HG03354 (cell line): ENCODE measurements at regions not wholly inside any gene's neighbourhood (a gene's known extent, or its start where the extent isn't known, plus 50 kb on each side); places are given as distances from the start of the nearest gene placed in this dataset.
A peak's percentile ranks its signal among the peaks of the same experiment; 100 is the strongest.

ENCODE experiments used
- ATAC-seq: cut with Tn5 transposase; IDR thresholded peaks from one replicate; pipeline ENCODE4 v1.9.1; 2021; ENCODE audit warnings: mild to moderate bottlenecking; ENCODE audit not compliant: unreplicated experiment, poor library complexity, severe bottlenecking

DNA sequence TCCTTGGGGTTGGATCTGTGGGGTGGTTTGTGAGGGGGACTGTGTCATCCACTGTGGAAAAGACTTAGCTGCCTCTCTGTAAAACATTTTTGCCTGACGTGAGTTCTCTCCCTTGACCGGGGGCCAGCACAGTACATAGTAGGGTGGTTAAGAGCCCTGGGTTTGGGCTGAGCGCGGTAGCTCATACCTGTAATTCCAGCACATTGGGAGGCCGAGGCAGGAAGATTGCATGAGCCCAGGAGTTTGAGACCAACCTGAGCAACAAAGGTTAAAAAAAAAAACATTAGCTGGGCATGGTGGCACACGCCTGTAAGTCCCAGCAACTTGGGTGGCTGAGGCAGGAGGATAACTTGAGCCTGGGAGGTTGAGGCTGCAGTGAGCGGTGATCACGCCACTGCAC lies 74.7 kb upstream of the WNT7B start:
- no peak for ATAC-seq

DNA sequence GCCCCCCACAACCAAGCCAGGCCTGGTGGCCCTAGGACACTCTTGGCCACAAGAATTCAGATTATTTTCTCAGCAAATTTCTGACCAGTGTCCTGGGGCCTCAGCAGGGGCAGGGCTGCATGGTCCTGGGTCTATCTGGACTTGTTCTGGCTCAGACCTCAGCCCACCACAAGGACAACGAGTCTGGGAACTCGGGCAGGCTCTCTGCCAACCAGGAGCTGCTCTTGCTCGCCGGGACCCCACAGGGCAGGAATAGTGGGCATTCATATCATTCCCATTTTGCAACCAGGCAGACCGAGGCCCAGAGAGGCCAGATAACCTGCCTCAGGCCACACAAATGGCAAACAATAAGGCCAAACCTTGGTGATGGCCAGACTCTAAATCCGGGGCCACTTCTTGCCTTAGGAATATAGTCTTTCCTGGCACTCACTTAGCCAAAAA lies 75.4 kb upstream of the WNT7B start:
- ATAC-seq = no peak

DNA sequence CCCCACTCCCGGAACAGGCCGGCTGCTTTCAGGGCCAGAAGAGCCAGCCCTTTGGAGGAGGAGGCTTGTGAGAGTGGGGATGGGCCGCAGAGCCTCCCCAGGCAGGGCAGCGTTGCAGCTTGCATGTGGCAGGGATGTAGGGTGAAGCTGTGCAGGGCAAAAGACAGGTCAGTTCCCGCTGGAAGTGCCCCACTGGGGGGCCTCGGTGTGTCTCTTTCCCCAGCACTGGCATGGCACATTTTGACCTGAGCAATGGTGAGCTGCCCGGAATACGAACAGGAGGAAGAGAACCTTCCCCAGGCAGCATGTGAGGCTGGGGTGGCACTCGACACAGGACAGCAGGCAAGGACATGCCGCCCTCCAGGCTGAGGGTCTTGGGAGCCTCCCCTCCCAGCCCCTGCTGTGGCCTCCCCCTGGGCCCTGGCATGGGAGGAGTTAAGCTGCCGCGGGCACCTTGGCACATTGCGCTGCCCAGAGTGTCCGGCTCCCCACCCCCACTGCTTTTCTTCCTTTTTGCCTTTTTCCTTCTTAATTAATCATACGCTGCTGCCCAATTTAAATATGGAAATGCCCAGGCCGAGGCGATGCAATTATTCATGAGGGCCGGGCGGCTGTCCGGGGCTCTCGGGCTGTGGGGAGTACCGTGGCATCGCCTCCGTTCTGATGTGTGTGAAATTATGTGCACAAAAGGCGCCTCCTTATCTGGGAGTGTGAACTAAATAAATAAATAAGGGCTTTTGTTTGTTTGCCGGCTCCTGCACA lies 76.0 kb upstream of the WNT7B start:
- ATAC-seq = no peak

DNA sequence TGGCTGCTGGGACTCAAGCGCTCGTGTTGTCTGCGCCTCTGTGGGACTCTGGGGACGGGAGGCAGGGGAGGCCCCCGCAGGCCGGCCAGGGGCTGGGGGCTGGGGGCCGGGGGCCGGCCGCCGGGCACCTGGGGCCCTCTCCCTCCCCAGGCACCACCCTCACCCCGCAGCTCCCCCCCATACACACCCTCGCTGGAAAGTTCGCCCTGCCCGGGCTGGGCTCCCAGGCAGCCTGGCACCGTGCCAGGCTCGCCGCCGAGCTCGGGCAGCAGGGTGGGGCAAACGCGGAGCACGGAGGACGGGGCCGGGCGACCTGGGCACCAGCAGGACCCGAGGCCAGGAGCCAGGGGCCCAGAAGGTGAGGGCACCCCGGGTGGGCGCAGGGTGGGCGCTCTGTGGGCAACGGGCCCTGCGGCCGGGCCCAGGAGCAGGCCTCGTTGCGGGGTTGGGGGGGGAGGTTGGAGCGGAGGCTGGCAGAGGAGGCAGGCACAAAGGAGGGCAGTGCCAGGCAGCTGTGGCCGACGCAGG lies 76.7 kb upstream of the WNT7B start:
- no peak for ATAC-seq

DNA sequence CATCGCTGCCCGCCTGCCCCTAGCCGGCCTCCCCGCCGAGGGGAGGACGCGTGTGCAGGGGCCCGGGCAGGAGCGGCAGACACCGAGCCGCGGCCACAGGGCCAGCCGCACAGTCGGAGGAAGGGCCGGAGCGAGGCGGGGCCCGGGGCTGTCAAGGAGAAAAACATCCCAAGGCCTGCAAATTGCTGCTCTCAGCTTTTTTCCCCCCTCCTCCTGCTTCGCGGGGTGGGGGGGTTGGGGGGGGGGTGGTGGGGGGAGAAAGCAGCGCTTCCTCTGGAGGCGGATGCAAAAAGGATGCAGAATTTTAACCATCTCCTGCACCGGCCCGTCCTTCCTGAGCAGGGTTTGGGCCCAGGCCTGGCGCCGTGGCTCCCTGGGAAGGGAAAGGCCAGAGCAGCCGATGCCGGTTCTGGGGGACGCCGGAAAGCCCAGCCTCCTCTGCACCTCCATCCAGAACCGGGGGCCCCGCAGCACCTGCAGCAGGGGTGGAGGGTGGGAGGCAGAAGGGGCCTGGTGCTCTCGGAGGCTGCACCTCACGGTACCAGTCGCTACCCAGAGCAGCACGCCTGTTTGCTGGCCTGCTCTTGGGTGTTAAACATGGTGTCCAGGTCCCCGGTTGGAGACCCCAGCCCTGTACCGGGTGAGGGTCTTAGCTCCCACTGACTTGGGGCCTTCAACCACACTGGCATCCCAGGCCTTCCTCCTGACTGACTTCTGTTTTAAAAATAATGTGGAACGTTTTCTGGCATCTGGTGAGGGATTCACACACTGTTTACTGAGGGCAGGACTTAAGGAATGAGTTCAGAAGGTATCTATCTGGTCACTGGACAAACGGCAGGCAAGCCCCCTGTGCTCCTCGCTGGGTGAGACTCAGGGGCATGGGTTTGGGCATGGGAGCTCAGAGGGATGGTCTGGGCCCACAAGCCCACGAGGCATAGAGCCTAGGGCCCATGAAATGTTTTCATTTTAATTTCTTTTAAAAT lies 77.4 kb upstream of the WNT7B start:
- no peak for ATAC-seq

DNA sequence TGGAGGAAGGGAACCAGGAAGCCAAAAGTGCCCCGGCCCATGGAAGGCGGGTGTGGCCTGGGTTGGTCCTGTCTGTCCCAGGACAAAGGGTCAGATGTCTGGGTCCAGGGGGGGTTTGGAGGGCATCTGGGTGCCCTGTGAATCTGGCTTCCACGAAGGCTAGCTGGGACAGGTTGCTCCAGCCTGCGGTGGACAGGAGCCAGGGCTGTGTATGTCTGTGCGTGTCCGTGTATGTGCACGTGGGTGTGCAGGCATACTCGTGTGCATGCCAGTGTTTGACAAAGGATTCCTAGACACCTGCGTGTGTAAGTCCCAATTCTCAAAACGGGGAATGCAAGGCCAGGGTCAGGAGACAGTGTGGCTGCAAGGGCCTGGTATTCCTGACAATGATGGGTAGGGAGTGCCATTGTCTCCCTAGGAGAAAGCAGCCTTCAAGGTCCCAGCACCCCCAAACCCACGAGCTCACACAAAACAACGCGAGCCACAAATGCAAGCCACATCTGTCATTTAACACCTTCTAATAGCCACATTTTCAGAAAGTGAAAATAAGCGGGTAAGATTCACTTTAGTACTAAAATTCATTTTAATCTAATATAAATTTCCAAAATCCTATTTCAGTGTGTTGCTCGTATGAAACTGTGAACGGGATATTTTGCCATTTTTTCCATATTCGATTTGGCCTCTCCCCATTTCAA lies 78.4 kb upstream of the WNT7B start:
- ATAC-seq = no peak

DNA sequence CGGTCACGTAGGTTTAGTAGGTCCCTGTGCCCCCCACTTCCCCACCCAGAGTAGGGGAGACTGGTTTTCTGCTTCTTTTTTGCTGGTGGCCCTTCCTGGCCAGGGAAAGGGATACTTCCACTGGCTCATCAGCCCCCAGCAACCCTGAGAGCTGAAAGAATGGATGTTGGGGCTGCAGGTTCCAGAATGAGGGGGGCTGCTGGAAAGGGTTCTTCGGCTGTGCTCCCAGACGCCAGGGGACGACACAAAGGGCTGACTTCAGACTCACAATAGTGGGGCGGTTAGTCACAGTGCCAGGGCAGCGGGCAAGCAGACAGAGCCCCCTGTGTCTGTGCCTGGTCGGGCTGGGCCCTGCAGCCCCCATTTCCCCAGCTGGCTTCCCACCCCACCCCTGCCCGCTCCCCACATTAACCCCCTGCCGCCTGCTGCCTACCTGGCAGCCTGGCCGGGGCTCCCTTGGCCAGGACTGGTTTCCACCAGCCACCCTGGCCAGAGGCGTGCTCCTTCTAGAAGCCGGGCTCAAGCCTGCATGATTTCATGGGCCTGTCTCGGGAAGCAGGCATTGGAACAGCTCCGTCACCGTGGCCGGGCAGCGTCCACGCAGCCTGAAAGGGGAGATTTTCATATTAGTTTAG lies 79.1 kb upstream of the WNT7B start:
- ATAC-seq = no peak

DNA sequence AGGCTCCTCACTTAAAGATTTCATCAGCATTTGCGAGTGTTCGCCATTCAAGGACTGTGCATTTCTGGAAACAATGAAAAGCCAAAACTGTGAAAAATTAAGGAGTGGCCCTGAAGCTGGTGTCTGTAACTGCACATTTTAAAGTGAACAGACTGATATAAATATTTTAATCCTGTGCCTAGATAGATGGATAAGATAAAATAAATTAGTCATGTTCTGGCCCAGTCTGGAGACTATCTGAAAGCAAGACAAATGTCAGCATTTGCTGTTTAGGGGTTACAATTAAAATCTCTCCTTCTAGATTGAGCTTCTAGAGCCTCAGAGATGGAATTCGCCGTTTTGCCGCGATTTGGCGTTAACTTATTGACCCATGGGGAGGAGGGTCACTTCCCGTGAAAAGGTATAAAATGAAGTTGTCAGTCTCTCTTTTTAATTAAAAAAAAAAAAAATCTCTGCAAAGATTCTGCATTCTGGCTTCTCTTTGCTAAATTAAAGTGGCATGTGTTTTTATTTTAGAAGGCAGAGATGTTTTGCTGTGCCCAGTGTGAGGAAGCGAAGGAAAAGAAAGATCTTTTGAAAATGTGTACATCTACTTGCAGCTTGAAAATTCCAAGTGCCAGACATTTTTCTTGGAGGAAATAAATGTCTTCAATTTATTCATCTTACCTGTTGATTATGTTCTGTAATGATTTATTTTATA lies 79.7 kb upstream of the WNT7B start:
- ATAC-seq = no peak

DNA sequence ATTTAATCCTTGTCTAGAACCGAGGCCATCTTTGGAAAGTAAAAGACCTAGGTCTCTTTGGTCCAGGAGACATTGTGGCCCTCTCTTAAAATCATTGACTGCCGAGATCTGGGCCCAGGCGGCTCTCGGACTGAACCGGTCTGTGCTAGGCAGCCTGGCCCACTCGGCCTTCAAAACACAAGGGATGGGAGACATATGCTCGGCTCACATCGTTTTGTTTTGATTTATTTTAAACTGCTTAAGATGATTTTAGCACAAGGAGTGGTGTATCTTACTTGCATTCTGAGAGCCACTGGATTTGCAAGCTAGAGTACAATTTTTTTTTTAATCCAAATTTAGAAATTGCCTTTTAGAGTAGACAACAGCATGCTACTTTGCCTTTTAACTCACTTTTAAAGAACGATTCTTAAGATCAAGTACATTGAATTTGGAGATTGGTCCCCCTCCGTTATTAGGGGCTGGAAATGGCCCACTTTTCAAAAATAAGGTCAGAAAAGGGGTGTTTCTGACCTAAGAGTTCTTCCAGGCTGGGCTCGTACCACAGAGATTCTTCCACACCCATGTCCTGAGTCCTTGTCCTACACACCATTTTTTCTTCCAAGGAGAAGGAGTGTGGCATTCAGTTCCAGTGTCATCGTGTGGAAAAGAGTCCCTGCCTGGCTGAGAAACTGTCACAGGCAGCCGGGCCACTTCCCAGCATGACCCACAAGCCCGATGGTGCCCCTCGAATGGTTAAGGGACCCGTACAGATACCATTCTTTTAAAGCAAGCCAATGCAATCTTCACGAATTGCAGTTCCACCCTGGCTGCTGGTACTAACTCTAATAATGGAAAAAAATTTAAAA lies 80.5 kb upstream of the WNT7B start:
- no peak for ATAC-seq

DNA sequence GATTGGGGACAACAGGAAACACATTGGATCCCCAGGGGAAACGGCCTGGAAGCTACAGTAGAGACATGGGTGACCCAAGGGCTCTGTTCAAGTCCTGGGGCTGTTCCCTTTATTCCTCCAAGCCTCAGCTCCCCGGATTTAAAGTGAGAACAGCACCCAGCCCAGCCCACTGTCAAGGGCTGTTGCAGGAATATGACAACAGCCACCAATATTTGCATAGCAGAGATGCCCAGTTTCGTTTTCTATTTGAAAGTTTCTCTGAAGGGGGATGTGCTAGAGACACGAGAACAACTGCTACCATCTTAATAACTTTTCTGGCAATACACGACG lies 81.1 kb upstream of the WNT7B start:
- peak; percentile 90 for ATAC-seq

DNA sequence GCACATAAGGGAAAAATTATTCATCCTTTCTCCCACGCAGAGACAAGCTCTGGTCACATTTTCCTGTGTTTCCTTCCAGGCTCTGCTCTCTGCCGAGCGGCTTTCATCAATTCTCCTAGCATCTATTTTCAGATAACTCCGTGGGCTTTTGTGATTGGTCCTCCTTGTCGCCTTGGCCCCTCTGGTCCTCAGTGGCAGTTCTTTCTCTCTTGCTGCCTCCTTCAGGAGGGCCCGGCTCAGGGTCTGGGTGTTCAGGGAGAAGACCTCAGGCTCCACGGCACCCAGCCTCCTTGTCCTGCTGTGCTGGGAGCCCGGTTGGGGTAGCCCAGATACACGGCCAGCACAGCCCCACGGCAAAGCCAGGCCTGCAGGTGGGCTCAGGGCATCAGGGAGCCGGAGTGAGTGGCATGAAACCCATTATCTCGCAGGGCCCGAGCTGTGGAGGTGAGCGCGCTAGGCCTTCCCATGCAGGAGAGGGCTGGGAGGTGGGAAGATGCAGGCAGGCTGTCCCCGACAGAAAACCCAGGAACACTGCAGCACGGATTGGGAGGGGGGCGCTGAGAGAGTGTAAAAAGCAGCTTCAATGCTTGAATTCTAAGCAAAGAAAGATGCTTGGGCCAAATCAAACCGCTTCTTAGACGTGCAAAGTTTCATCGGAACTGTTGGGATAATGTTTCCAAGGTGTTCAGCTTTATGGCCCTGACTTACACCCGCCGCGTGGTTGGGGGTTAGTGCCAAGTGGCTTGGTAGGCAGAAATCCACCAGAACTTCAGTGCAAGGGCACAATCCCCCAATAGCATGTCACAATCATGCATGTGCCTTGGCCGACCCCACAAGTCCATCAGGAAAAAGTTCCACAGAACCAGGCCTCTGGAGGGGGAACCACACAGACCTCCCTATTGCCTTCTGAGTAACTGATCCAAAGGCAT lies 81.9 kb upstream of the WNT7B start:
- ATAC-seq = no peak

DNA sequence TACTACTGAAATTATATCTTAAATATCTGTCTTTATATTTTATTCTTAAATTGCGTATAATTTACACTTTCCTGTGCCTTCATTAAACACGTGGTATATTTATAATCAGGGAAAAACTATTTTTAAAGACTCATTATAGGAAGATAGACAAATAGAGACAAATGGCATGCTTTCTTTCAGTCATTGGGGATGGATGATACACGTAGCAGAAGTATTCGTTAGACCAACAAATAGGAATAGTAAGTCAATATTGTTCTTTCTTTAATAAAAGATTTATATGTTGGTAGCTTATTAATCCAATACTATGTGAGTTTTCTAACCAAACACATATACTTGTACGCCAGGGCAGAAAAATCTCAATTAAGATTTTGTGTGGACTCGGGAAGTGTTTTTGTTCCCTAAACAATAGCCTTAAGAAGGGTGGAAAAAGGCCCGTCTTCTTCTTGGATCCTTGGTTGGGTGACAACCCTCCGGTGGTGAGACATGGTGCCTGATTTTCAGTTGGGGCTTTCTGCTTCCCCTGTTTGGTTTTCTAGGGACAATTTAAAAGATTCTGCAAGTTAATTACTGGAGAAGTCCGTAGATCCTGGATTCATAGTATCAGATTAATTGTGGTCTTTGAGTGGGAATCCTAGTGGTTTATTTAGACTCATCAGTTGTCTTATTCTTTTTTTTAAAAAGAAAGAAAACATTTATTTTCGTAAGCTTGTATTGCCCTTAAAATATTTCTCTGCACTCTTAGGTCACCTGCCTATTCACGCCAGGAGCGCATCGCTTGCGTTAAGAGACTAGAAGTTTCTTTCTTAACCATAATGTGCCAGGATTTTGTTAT lies 83.5 kb upstream of the WNT7B start:
- ATAC-seq = no peak

DNA sequence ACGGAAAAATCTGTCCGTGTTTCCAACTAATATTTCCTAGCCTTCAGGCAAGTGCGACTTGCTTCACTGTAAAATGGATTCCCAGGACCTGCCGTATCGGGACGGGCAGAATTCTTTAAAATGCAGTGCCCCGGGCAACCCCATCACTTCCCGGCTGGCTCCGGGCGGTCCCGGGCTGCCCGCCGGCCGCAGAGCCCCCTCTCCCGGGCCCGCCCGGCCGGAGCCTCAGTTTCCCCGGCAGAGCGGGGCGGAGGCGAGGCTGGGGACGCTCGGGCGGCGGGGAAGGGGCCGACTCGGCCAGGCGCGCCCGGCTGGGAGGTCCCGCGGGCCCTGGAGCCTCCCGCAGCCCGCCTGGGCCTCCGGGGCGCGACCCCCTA lies 84.2 kb upstream of the WNT7B start:
- ATAC-seq = no peak

DNA sequence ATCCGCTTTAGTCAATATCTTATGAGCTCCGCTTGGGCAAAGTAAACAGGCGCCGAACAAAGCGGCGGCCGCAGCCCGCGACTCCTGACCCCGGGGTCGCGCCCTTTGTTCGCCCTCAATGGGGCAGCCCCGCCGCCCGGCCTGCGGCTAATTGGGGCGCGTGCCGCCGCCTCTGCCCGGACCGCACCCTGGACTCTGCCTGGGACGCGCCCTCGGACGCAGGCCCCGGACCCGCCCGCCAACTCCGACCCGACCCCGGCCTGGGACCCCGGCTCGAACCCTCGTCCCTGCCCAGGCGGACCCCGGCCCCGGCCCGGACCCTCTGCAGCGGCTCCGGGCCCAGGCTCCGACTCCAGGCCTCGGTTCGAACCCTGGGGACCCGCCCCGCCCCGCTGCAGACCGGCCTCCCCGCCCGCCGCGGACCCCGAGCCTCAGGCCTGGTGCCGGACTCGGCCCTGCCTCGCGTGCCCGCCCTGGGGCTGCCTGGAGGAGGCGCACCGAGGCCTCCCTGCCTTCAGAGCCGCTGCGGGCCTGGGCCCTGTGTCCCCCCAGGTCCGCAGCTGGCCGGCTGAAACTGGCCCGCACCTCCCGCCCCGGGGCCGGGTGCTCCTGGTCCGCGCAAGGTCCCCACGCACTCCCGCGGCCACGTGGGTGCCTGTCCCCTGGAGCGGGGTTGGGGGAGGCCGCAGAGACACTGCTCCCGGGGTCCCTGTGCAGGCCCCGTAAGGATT lies 84.7 kb upstream of the WNT7B start:
- no peak for ATAC-seq

DNA sequence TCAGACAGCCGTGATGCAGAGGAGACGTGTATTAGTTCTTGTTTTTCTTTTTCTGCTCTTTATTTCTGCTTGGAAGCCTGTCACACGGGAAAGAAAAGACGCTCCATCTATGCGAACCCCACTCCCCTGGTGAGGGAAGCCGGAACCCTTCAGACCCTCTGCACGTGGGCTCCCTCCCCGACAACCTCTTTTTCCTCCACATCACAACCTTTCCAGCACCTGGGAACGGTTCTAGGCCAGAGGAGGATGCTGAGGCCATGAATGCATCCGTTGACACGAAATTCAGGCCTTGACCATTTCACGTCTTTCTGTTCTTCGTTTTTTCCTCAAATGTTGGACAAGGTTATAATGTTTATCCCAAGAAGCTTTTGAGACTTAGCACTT lies 85.3 kb upstream of the WNT7B start:
- ATAC-seq = no peak
